ENCODE measurements at regions not wholly inside any gene's neighbourhood (a gene's known extent, or its start where the extent isn't known, plus 50 kb on each side); places are given as distances from the start of the nearest gene placed in this dataset.

GRCh38 chr5:163387589-163388343 is 49.6 kb upstream of the CCNG1 start:
- in situ Hi-C loops (cut with MboI; ENCODE audit: low sequenced_read_pairs, unreplicated experiment), result no loop called here
- DNase-seq (ENCODE audit: low spot score), result no peak
- TF ChIP-seq CTCF (IDR thresholded peaks at IDR 0.05; ENCODE audit: borderline replicate concordance, control extremely low read depth, extremely low read depth, insufficient read depth, missing control alignments), result no peak
